Esophagus squamous epithelium (tissue), 4 donors: ENCODE measurements at regions not wholly inside any gene's neighbourhood (a gene's known extent, or its start where the extent isn't known, plus 50 kb on each side); places are given as distances from the start of the nearest gene placed in this dataset.

Experiments
- POLR2A ChIP-seq, 4 donors: fragments of 450-650 bp; IDR thresholded peaks; one replicate each; pipeline ENCODE4 v1.6.1; 2017; ENCODE audit warnings: antibody characterized with exemption in 4 of 4, mild to moderate bottlenecking in 4 of 4, moderate library complexity in 3 of 4
- TF ChIP-seq, protein P1 (sequence below), 6 experiments: fragments of 450-650 bp in 4 of 6; fragments of 200-600 bp in 2 of 6; sonication (generic) in 2 of 6; IDR thresholded peaks; one replicate each; pipeline ENCODE4 v1.5.1; 2016 to 2019; ENCODE audit warnings: antibody characterized with exemption in 6 of 6, mild to moderate bottlenecking in 4 of 6, moderate library complexity in 4 of 6

DNA sequence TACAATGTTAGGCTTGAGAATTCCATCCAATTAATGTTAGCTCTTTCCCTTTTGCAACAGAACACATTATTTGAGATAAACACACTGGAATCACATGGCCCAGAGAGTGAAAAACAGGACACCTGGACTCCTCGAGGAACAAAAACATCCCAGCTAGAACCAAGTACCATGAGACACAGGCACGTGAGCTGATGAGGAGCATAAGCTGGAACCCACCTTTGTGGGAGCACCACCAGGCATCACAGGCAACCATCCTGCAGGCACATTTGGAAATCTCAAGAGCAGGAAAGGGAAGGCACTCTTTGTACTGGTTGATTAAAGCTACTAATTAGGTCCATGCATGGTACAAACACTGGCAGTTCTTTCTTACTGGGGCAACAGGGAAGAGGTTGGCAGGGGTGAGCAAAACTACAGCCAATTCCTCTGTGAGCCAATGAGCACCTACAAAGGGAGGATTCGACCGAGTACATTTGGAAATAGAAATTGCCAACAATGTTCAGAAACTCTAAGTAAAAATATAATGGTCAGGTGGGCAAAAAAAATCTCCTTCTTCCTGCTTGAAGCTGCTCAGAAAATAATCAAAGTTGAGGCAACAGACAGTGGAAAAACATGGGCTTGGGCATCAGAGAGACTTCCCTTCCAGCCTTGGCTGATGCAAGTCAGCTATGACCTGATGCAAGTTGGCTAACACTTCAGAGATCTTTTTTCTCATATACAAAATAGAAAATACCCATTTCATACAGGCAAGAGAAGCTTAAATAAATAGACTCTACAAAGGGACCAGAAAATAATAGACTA, 216.7 kb downstream of the NUAK1 start:
- TF ChIP-seq, protein P1, sequence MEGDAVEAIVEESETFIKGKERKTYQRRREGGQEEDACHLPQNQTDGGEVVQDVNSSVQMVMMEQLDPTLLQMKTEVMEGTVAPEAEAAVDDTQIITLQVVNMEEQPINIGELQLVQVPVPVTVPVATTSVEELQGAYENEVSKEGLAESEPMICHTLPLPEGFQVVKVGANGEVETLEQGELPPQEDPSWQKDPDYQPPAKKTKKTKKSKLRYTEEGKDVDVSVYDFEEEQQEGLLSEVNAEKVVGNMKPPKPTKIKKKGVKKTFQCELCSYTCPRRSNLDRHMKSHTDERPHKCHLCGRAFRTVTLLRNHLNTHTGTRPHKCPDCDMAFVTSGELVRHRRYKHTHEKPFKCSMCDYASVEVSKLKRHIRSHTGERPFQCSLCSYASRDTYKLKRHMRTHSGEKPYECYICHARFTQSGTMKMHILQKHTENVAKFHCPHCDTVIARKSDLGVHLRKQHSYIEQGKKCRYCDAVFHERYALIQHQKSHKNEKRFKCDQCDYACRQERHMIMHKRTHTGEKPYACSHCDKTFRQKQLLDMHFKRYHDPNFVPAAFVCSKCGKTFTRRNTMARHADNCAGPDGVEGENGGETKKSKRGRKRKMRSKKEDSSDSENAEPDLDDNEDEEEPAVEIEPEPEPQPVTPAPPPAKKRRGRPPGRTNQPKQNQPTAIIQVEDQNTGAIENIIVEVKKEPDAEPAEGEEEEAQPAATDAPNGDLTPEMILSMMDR (IDR thresholded peaks at IDR 0.05): no peak
- TF ChIP-seq POLR2A (IDR thresholded peaks at IDR 0.05): no peak
